IMR-90 (cell line): ENCODE measurements at regions not wholly inside any gene's neighbourhood (a gene's known extent, or its start where the extent isn't known, plus 50 kb on each side); places are given as distances from the start of the nearest gene placed in this dataset.

Source experiments
- ATAC-seq: fragments of 200-7000 bp; cut with Tn5 transposase; 2 replicates; pipeline ENCODE4 v1.9.1; 2020; ENCODE audit warnings: low read depth, mild to moderate bottlenecking, moderate library complexity
- BruUV-seq: library from RNA; stranded (reverse); fragments of 400-500 nt; replicated peaks from 2 replicates; lab custom pipeline; 2021; lab: Mats Ljungman, UMichigan
- CTCF ChIA-PET: fragments of 300-600 bp; formaldehyde crosslinking; extraction: SDS; loops from one replicate; lab custom pipeline; 2021; ENCODE audit warnings: antibody characterized with exemption; lab: Yijun Ruan, JAX
- POLR2A ChIA-PET: fragments of 300-600 bp; sonication (Branson Sonifier 250); formaldehyde crosslinking; loops from one replicate; lab custom pipeline; 2022; ENCODE audit warnings: antibody characterized with exemption; ENCODE audit not compliant: unreplicated experiment; lab: Charles Lee
- DNase-seq: peaks from one replicate; pipeline ENCODE4 v3.0.0; 2013
- H2AFZ ChIP-seq: replicated peaks from 2 replicates; pipeline ENCODE3; 2013; ENCODE audit warnings: low read length, mild to moderate bottlenecking; ENCODE audit not compliant: poor library complexity
- H2AK5ac ChIP-seq: 2 replicates; pipeline ENCODE4 v1.6.1; 2013; ENCODE audit warnings: low read depth, low read length, inconsistent platforms
- H2AK9ac ChIP-seq: replicated peaks from 2 replicates; pipeline ENCODE3; 2013; ENCODE audit warnings: mild to moderate bottlenecking, low read depth, low read length, moderate library complexity; ENCODE audit not compliant: poor library complexity
- H2BK120ac ChIP-seq: 2 replicates; pipeline ENCODE4 v1.6.1; 2013; ENCODE audit warnings: low read depth, low read length, inconsistent platforms
- H2BK15ac ChIP-seq: 3 replicates; pipeline ENCODE4 v1.6.1; 2013; ENCODE audit warnings: low read depth, low read length, inconsistent platforms
- H2BK20ac ChIP-seq: 2 replicates; pipeline ENCODE4 v1.6.1; 2013; ENCODE audit warnings: low read depth, mild to moderate bottlenecking, inconsistent platforms, low read length, moderate library complexity
- H2BK5ac ChIP-seq: 2 replicates; pipeline ENCODE4 v1.6.1; 2013; ENCODE audit warnings: mild to moderate bottlenecking, low read depth, low read length, inconsistent platforms; ENCODE audit not compliant: poor library complexity, severe bottlenecking
- H3K14ac ChIP-seq: replicated peaks from 2 replicates; pipeline ENCODE4 v1.6.1; 2013; ENCODE audit warnings: low read depth, low read length, inconsistent platforms
- H3K18ac ChIP-seq: 2 replicates; pipeline ENCODE4 v1.6.1; 2013; ENCODE audit warnings: low read depth, low read length, control low read depth
- H3K23ac ChIP-seq: 2 replicates; pipeline ENCODE4 v1.6.1; 2013; ENCODE audit warnings: low read depth, low read length, inconsistent platforms
- H3K27ac ChIP-seq: 2 replicates; pipeline ENCODE4 v1.5.1; 2013; ENCODE audit warnings: mild to moderate bottlenecking, control low read depth, low read length; ENCODE audit not compliant: insufficient read depth
- H3K27me3 ChIP-seq: 2 replicates; pipeline ENCODE4 v1.6.1; 2013; ENCODE audit warnings: low read length; ENCODE audit not compliant: control insufficient read depth, insufficient read depth
- H3K36me3 ChIP-seq: 2 replicates; pipeline ENCODE4 v1.6.1; 2013; ENCODE audit warnings: low read length, mixed read lengths; ENCODE audit not compliant: control insufficient read depth, insufficient read depth
- H3K4ac ChIP-seq: 2 replicates; pipeline ENCODE4 v1.6.1; 2013; ENCODE audit warnings: low read depth, low read length, inconsistent platforms
- H3K4me1 ChIP-seq: 2 replicates; pipeline ENCODE4 v1.6.1; 2013; ENCODE audit warnings: low read length, mixed read lengths; ENCODE audit not compliant: control insufficient read depth, insufficient read depth
- H3K4me2 ChIP-seq: 2 replicates; pipeline ENCODE4 v1.6.1; 2013; ENCODE audit warnings: low read depth, mild to moderate bottlenecking, control low read depth, low read length, moderate library complexity
- H3K4me3 ChIP-seq: 2 replicates; pipeline ENCODE4 v1.5.1; 2013; ENCODE audit warnings: low read depth, mild to moderate bottlenecking, control low read depth, low read length, moderate library complexity; ENCODE audit not compliant: insufficient read depth
- H3K56ac ChIP-seq: 2 replicates; pipeline ENCODE4 v1.6.1; 2013; ENCODE audit warnings: low read length, inconsistent platforms; ENCODE audit not compliant: insufficient read depth; ENCODE audit errors: extremely low read depth
- H3K79me1 ChIP-seq, 2 experiments: 2 replicates each; pipeline ENCODE4 v1.6.1; 2013; ENCODE audit warnings: low read length in 2 of 2, inconsistent platforms in 1 of 2, low read depth in 1 of 2
- H3K9ac ChIP-seq: 2 replicates; pipeline ENCODE4 v1.6.1; 2013; ENCODE audit warnings: low read depth, low read length, control low read depth
- H3K9me1 ChIP-seq: 2 replicates; pipeline ENCODE4 v1.6.1; 2013; ENCODE audit warnings: low read length, inconsistent platforms; ENCODE audit not compliant: insufficient read depth
- H3K9me3 ChIP-seq: 2 replicates; pipeline ENCODE4 v1.6.1; 2013; ENCODE audit warnings: low read length; ENCODE audit not compliant: control insufficient read depth, insufficient read depth
- H4K20me1 ChIP-seq: 2 replicates; pipeline ENCODE4 v1.6.1; 2013; ENCODE audit warnings: low read length, inconsistent platforms; ENCODE audit not compliant: insufficient read depth
- H4K5ac ChIP-seq: 2 replicates; pipeline ENCODE4 v1.6.1; 2013; ENCODE audit warnings: mild to moderate bottlenecking, low read depth, low read length, control low read depth
- H4K8ac ChIP-seq, 2 experiments: 2 replicates each; pipeline ENCODE4 v1.6.1; 2013; ENCODE audit warnings: low read depth in 2 of 2, low read length in 2 of 2, control low read depth in 1 of 2, inconsistent platforms in 1 of 2
- H4K91ac ChIP-seq: 2 replicates; pipeline ENCODE4 v1.6.1; 2013; ENCODE audit warnings: low read depth, low read length, inconsistent platforms; ENCODE audit not compliant: insufficient read depth
- BHLHE40 ChIP-seq: fragments of 150-350 bp; IDR thresholded peaks from 2 replicates; pipeline ENCODE4 v1.6.1; 2016; ENCODE audit warnings: mild to moderate bottlenecking, low read depth, low read length
- CEBPB ChIP-seq: IDR thresholded peaks from 2 replicates; pipeline ENCODE4 v1.6.1; 2012; ENCODE audit warnings: low read depth, low read length, improper control_type of control experiment
- CHD1 ChIP-seq: IDR thresholded peaks from 2 replicates; pipeline ENCODE4 v1.6.1; 2012; ENCODE audit warnings: low read depth, low read length, improper control_type of control experiment
- FOS ChIP-seq: fragments of 150-350 bp; IDR thresholded peaks from 2 replicates; pipeline ENCODE4 v1.6.1; 2016; ENCODE audit warnings: low read depth, low read length
- MAFK ChIP-seq: IDR thresholded peaks from 2 replicates; pipeline ENCODE4 v1.6.1; 2012; ENCODE audit warnings: low read depth, low read length, improper control_type of control experiment
- MXI1 ChIP-seq: IDR thresholded peaks from 2 replicates; pipeline ENCODE4 v1.6.1; 2012; ENCODE audit warnings: low read depth, mild to moderate bottlenecking, low read length, moderate library complexity, borderline replicate concordance
- RAD21 ChIP-seq: IDR thresholded peaks from 2 replicates; pipeline ENCODE4 v1.6.1; 2012; ENCODE audit warnings: low read length, improper control_type of control experiment
- RCOR1 ChIP-seq: IDR thresholded peaks from 2 replicates; pipeline ENCODE4 v1.6.1; 2012; ENCODE audit warnings: mild to moderate bottlenecking, low read length, improper control_type of control experiment; ENCODE audit not compliant: insufficient replicate concordance
- RFX5 ChIP-seq: IDR thresholded peaks from 2 replicates; pipeline ENCODE4 v1.8.0; 2012; ENCODE audit warnings: low read depth, mild to moderate bottlenecking, low read length, moderate library complexity
- SMC3 ChIP-seq: fragments of 150-350 bp; IDR thresholded peaks from 2 replicates; pipeline ENCODE4 v1.6.1; 2016; ENCODE audit warnings: low read depth, mild to moderate bottlenecking, antibody characterized with exemption, low read length, moderate library complexity
- WGBS, 2 experiments: methylation state at CpG; one replicate each; pipeline versions ENCODE4 v1.1.5 to v1.1.7; 2013; ENCODE audit warnings: missing lambda C conversion rate in 2 of 2; ENCODE audit not compliant: insufficient read length in 1 of 2; ENCODE audit errors: extremely low coverage in 2 of 2; 5-methylcytosine and 5-hydroxymethylcytosine counted together
- dilution Hi-C: fragments of 300-500 bp; cut with HindIII; formaldehyde crosslinking; loops from one replicate; pipeline ENCODE4 v1.14.3; 2018; ENCODE audit warnings: low sequenced_read_pairs; ENCODE audit not compliant: unreplicated experiment
- in situ Hi-C: fragments of 300-500 bp; cut with MboI; formaldehyde crosslinking; loops from 3 replicates; pipeline ENCODE4 v1.14.3; 2019; ENCODE audit warnings: low sequenced_read_pairs, inconsistent platforms, mixed read lengths
- intact Hi-C: fragments of 100-400 bp; cut with micrococcal nuclease; formaldehyde crosslinking; loops from 2 replicates; pipeline ENCODE4 v1.10.0; 2022
- TF ChIP-seq, protein P1 (sequence below): fragments of 150-350 bp; IDR thresholded peaks from 2 replicates; pipeline ENCODE4 v1.6.1; 2016; ENCODE audit warnings: low read depth, mild to moderate bottlenecking, low read length, moderate library complexity, borderline replicate concordance
- TF ChIP-seq, protein P2 (sequence below): fragments of 150-350 bp; IDR thresholded peaks from 2 replicates; pipeline ENCODE4 v1.6.1; 2017; ENCODE audit warnings: mild to moderate bottlenecking, antibody characterized with exemption, low read length, low read depth

DNA sequence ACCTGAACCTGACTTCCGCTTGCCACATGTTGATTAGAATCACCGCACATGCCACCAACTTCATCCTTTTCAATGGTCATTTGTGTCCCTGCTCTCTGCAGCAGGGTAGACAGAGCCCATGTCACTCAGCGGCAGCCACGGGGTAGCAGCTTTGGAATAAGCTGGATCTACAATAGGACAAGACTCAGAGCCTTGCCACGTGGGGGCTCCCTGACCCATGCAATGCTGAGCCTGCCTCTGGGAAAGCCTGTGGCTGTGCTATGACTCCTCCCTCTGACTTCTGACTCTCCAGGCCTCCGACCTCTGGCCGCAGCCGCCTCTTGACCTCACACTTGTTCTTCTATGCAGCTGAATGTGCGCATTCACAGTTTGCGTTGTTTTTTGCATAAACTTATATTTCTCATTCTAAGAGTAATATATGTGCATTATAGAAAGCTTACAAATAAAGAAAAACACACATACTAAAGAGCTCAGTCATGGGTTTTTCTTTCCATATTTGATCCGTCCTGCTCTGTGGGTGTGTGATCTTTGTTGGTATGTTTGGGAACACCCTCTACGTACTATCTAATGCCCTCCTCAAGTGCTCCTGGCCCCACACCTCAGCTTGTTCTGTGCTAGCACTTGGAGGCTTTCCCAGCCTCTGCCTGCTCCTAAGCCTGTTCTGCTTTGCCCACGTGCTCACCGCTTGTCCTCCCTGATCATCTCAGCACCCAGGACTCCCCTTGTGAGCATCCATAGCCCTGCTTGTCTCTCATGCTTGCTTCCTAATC is 198.0 kb upstream of the MKI67 start:
- H3K4ac ChIP-seq: no peak overlapping the region
- H4K5ac ChIP-seq: no peak overlapping the region
- no peak overlapping the region for H4K8ac ChIP-seq
- H3K14ac ChIP-seq: no peak overlapping the region
- no peak overlapping the region for H3K27ac ChIP-seq
- no peak overlapping the region for H3K23ac ChIP-seq
- H3K9me1 ChIP-seq: no peaks in the 10 kb centered on the region
- H4K91ac ChIP-seq: no peak overlapping the region
- H2BK15ac ChIP-seq: no peak overlapping the region
- H3K4me2 ChIP-seq: no peak overlapping the region
- intact Hi-C loops (no loop called here), dilution Hi-C loops (no loop called here), in situ Hi-C loops (no loop called here)
- no peak overlapping the region for H2BK20ac ChIP-seq
- no peak overlapping the region for H3K9ac ChIP-seq
- H3K79me1 ChIP-seq: no peaks in the 10 kb centered on the region
- WGBS, 2 experiments: 40% methylated on average over 1 of the region's 14 CpGs; no CpG with 5 or more reads in 1 of the 2 experiments
- H2BK5ac ChIP-seq: no peak overlapping the region
- no peak overlapping the region for H3K56ac ChIP-seq
- TF ChIP-seq RAD21: no peak
- TF ChIP-seq FOS: no peak
- TF ChIP-seq, protein P1, sequence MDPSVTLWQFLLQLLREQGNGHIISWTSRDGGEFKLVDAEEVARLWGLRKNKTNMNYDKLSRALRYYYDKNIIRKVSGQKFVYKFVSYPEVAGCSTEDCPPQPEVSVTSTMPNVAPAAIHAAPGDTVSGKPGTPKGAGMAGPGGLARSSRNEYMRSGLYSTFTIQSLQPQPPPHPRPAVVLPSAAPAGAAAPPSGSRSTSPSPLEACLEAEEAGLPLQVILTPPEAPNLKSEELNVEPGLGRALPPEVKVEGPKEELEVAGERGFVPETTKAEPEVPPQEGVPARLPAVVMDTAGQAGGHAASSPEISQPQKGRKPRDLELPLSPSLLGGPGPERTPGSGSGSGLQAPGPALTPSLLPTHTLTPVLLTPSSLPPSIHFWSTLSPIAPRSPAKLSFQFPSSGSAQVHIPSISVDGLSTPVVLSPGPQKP: no peak
- TF ChIP-seq BHLHE40: no peak
- TF ChIP-seq CEBPB: no peak
- TF ChIP-seq, protein P2, sequence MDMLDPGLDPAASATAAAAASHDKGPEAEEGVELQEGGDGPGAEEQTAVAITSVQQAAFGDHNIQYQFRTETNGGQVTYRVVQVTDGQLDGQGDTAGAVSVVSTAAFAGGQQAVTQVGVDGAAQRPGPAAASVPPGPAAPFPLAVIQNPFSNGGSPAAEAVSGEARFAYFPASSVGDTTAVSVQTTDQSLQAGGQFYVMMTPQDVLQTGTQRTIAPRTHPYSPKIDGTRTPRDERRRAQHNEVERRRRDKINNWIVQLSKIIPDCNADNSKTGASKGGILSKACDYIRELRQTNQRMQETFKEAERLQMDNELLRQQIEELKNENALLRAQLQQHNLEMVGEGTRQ: no peak
- no peak for TF ChIP-seq CHD1
- TF ChIP-seq RCOR1: no peak
- TF ChIP-seq MXI1: no peak
- no peak for TF ChIP-seq MAFK
- no peak for TF ChIP-seq RFX5
- TF ChIP-seq SMC3: no peak
- H3K9me3 ChIP-seq: peaks cover 45% of the 10 kb centered on the region
- no peak overlapping the region for H2AK9ac ChIP-seq
- no peak for DNase-seq
- H3K36me3 ChIP-seq: no peaks in the 10 kb centered on the region
- ChIA-PET CTCF (no interaction called here), POLR2A (no interaction called here)
- no peak overlapping the region for H2BK120ac ChIP-seq
- ATAC-seq: no peak
- no peaks in the 10 kb centered on the region for H3K27me3 ChIP-seq
- no peaks in the 10 kb centered on the region for H3K4me1 ChIP-seq
- no peak overlapping the region for H3K18ac ChIP-seq
- no TSS peak for BruUV-seq
- no peak overlapping the region for H3K4me3 ChIP-seq
- H2AFZ ChIP-seq: no peak overlapping the region
- no peaks in the 10 kb centered on the region for H4K20me1 ChIP-seq
- no peak overlapping the region for H2AK5ac ChIP-seq
